Fibroblast of lung (primary cell): ENCODE measurements at regions not wholly inside any gene's neighbourhood (a gene's known extent, or its start where the extent isn't known, plus 50 kb on each side); places are given as distances from the start of the nearest gene placed in this dataset.

Experiments
- EZH2 ChIP-seq: IDR thresholded peaks from 2 replicates; pipeline ENCODE4 v1.5.1; 2012; ENCODE audit warnings: low read length, control low read depth, mild to moderate bottlenecking; ENCODE audit errors: missing control alignments
- TF ChIP-seq, protein P1 (sequence below), 2 donors: IDR thresholded peaks in 1 of 2; conservative IDR thresholded peaks in 1 of 2; 1 replicate in 1 of 2; 2 replicates in 1 of 2; pipeline ENCODE4 v1.5.1; 2011 to 2012; ENCODE audit warnings: low read length in 2 of 2, control low read depth in 1 of 2, inconsistent platforms in 1 of 2, low read depth in 1 of 2, mild to moderate bottlenecking in 1 of 2

- TF ChIP-seq, protein P1, sequence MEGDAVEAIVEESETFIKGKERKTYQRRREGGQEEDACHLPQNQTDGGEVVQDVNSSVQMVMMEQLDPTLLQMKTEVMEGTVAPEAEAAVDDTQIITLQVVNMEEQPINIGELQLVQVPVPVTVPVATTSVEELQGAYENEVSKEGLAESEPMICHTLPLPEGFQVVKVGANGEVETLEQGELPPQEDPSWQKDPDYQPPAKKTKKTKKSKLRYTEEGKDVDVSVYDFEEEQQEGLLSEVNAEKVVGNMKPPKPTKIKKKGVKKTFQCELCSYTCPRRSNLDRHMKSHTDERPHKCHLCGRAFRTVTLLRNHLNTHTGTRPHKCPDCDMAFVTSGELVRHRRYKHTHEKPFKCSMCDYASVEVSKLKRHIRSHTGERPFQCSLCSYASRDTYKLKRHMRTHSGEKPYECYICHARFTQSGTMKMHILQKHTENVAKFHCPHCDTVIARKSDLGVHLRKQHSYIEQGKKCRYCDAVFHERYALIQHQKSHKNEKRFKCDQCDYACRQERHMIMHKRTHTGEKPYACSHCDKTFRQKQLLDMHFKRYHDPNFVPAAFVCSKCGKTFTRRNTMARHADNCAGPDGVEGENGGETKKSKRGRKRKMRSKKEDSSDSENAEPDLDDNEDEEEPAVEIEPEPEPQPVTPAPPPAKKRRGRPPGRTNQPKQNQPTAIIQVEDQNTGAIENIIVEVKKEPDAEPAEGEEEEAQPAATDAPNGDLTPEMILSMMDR (conservative IDR thresholded peaks at IDR 0.05 in 1 of 2, IDR thresholded peaks at IDR 0.05 in 1 of 2; ENCODE audit: low read depth in 1 of 2, low read length in 2 of 2), result no peak
- no peak for TF ChIP-seq EZH2
These were observed 135.8 kb downstream of the PTGER3 start for GRCh38 chr1:70911861-70912260.
